NCI-H524 (cell line): ENCODE measurements at regions not wholly inside any gene's neighbourhood (a gene's known extent, or its start where the extent isn't known, plus 50 kb on each side); places are given as distances from the start of the nearest gene placed in this dataset.
A peak's percentile ranks its signal among the peaks of the same experiment; 100 is the strongest.

Experiments
- DNase-seq, 2 experiments: peaks; one replicate each; lab custom pipeline; 2025; lab: John Stamatoyannopoulos, UW

- DNase-seq, result no peak
Measured at GRCh38 chr12:14256121-14256520, 109.4 kb upstream of the ATF7IP start.

- peak; percentile 50 to 64 for DNase-seq
Measured at GRCh38 chr12:14256555-14257169, 108.8 kb upstream of the ATF7IP start.

- DNase-seq, result no peak
Measured at GRCh38 chr12:14257303-14257733, 108.2 kb upstream of the ATF7IP start.

- DNase-seq, result peak; percentile 98
Measured at GRCh38 chr12:14257734-14258574, 107.5 kb upstream of the ATF7IP start.

GRCh38 chr12:14258575-14258940, 106.9 kb upstream of the ATF7IP start:
- DNase-seq, result no peak

GRCh38 chr12:14259481-14260010, 105.9 kb upstream of the ATF7IP start:
- no peak for DNase-seq

GRCh38 chr12:14260011-14260993, 105.2 kb upstream of the ATF7IP start:
- DNase-seq, result peak in 1 of 2 experiments; percentile 13

- DNase-seq, result no peak
Measured at GRCh38 chr12:14261096-14261495, 104.4 kb upstream of the ATF7IP start.

GRCh38 chr12:14261861-14262260, 103.6 kb upstream of the ATF7IP start:
- no peak for DNase-seq

- no peak for DNase-seq
Measured at GRCh38 chr12:14262771-14263511, 102.5 kb upstream of the ATF7IP start.

- DNase-seq, result no peak
Measured at GRCh38 chr12:14263742-14264141, 101.7 kb upstream of the ATF7IP start.

GRCh38 chr12:14264316-14264715, 101.2 kb upstream of the ATF7IP start:
- no peak for DNase-seq

GRCh38 chr12:14264778-14265177, 100.7 kb upstream of the ATF7IP start:
- no peak for DNase-seq

- no peak for DNase-seq
Measured at GRCh38 chr12:14268120-14268515, 97.4 kb upstream of the ATF7IP start.

GRCh38 chr12:14270392-14270791, 95.1 kb upstream of the ATF7IP start:
- DNase-seq, result no peak

- DNase-seq, result no peak
Measured at GRCh38 chr12:14272956-14273912, 92.2 kb upstream of the ATF7IP start.

- DNase-seq, result no peak
Measured at GRCh38 chr12:14273913-14274311, 91.6 kb upstream of the ATF7IP start.

- DNase-seq, result no peak
Measured at GRCh38 chr12:14275111-14275510, 90.4 kb upstream of the ATF7IP start.

- no peak for DNase-seq
Measured at GRCh38 chr12:14275886-14276285, 89.6 kb upstream of the ATF7IP start.

- DNase-seq, result no peak
Measured at GRCh38 chr12:14278294-14278953, 87.1 kb upstream of the ATF7IP start.
